Caco-2 (cell line): ENCODE measurements at regions not wholly inside any gene's neighbourhood (a gene's known extent, or its start where the extent isn't known, plus 50 kb on each side); places are given as distances from the start of the nearest gene placed in this dataset.
"Not testable (repeated sequence)": the region's sequence is repeated elsewhere in the genome, so short reads cannot be mapped to it uniquely, and the experiment has no call there.

Experiments used
- BruUV-seq: library from RNA; stranded (reverse); fragments of 400-500 nt; replicated peaks from 2 replicates; lab custom pipeline; 2021; lab: Mats Ljungman, UMichigan
- CTCF ChIA-PET: fragments of 300-600 bp; sonication (Branson Sonifier 250); formaldehyde crosslinking; loops from one replicate; lab custom pipeline; 2022; ENCODE audit warnings: antibody characterized with exemption; lab: Charles Lee
- POLR2A ChIA-PET: fragments of 300-600 bp; sonication (Branson Sonifier 250); formaldehyde crosslinking; loops from one replicate; lab custom pipeline; 2022; ENCODE audit warnings: antibody characterized with exemption; lab: Charles Lee
- DNase-seq, 2 experiments: peaks; one replicate each; pipeline versions ENCODE4 v3.0.0 to v3.0.0-alpha.2; 2020 to 2022
- H3K27me3 ChIP-seq: replicated peaks from 2 replicates; pipeline ENCODE4 v1.6.0; 2011; ENCODE audit warnings: low read length; ENCODE audit not compliant: control insufficient read depth, insufficient read depth
- H3K36me3 ChIP-seq: 2 replicates; pipeline ENCODE4 v1.5.1; 2011; ENCODE audit warnings: low read length; ENCODE audit not compliant: control insufficient read depth, insufficient read depth
- H3K4me1 ChIP-seq: fragments of 250-450 bp; sonication (Bioruptor Pico); 2 replicates; pipeline ENCODE4 v1.5.1; 2020; ENCODE audit warnings: mild to moderate bottlenecking
- H3K4me3 ChIP-seq: 2 replicates; pipeline ENCODE4 v1.5.1; 2011; ENCODE audit warnings: low read depth, mild to moderate bottlenecking, control low read depth, low read length
- H3K9me3 ChIP-seq: fragments of 250-450 bp; sonication (Bioruptor Pico); 2 replicates; pipeline ENCODE4 v1.5.1; 2020; ENCODE audit warnings: mild to moderate bottlenecking, moderate library complexity
- H3K27ac Mint-ChIP-seq: one replicate; pipeline ENCODE4 v1.8.0; 2022; ENCODE audit warnings: mixed read lengths; ENCODE audit not compliant: unreplicated experiment
- H3K27me3 Mint-ChIP-seq: one replicate; pipeline ENCODE4 v1.8.0; 2022; ENCODE audit warnings: mixed read lengths; ENCODE audit not compliant: insufficient read depth, unreplicated experiment
- H3K36me3 Mint-ChIP-seq: one replicate; pipeline ENCODE4 v1.8.0; 2022; ENCODE audit warnings: mild to moderate bottlenecking, mixed read lengths; ENCODE audit not compliant: insufficient read depth, unreplicated experiment
- H3K4me1 Mint-ChIP-seq: one replicate; pipeline ENCODE4 v1.8.0; 2022; ENCODE audit warnings: low read depth, mixed read lengths; ENCODE audit not compliant: unreplicated experiment
- H3K4me3 Mint-ChIP-seq: one replicate; pipeline ENCODE4 v1.8.0; 2022; ENCODE audit warnings: mild to moderate bottlenecking, moderate library complexity, mixed read lengths; ENCODE audit not compliant: unreplicated experiment
- H3K9me3 Mint-ChIP-seq: one replicate; pipeline ENCODE4 v1.8.0; 2022; ENCODE audit warnings: mixed read lengths; ENCODE audit not compliant: unreplicated experiment
- CTCF ChIP-seq, 2 experiments: fragments of 200-600 bp in 1 of 2; IDR thresholded peaks; 1 replicate in 1 of 2; 2 replicates in 1 of 2; pipeline versions ENCODE4 v1.5.1 to v1.8.0; 2011 to 2022; ENCODE audit warnings: antibody characterized with exemption in 1 of 2, control low read depth in 1 of 2, inconsistent platforms in 1 of 2, low read depth in 1 of 2, low read length in 1 of 2, mild to moderate bottlenecking in 1 of 2, moderate library complexity in 1 of 2; ENCODE audit not compliant: insufficient read depth in 1 of 2, severe bottlenecking in 1 of 2, unreplicated experiment in 1 of 2
- intact Hi-C: fragments of 100-400 bp; cut with micrococcal nuclease; formaldehyde crosslinking; loops from one replicate; pipeline ENCODE4 v1.10.0; 2022; ENCODE audit not compliant: unreplicated experiment

GRCh38 chr5:33206962-33207506 is 233.7 kb upstream of the TARS1 start:
- CTCF ChIA-PET = no interaction called here
- no peaks in the 10 kb centered on the region for H3K4me1 Mint-ChIP-seq

GRCh38 chr5:33209252-33209651 is 231.5 kb upstream of the TARS1 start:
- Histone ChIP-seq H3K4me3 (no peak overlapping the region), H3K9me3 (no peaks in the 10 kb centered on the region), H3K36me3 (no peaks in the 10 kb centered on the region), H3K27me3 (no peaks in the 10 kb centered on the region), H3K4me1 (no peaks in the 10 kb centered on the region)
- H3K36me3 Mint-ChIP-seq = no peaks in the 10 kb centered on the region
- no peak overlapping the region for H3K27ac Mint-ChIP-seq
- ChIA-PET CTCF (no interaction called here), POLR2A (no interaction called here)
- no peak for TF ChIP-seq CTCF (IDR thresholded peaks at IDR 0.05; ENCODE audit: insufficient read depth in 1 of 2, low read depth in 1 of 2, low read length in 1 of 2, severe bottlenecking in 1 of 2, unreplicated experiment in 1 of 2)
- H3K27me3 Mint-ChIP-seq = peaks cover 5% of the 10 kb centered on the region
- no peak for DNase-seq
- no peak overlapping the region for H3K4me3 Mint-ChIP-seq
- BruUV-seq = no TSS peak
- no peaks in the 10 kb centered on the region for H3K9me3 Mint-ChIP-seq
- no peaks in the 10 kb centered on the region for H3K4me1 Mint-ChIP-seq
- intact Hi-C loops = no loop called here

More at GRCh38 chr5:33206962-33207506, 233.7 kb upstream of the TARS1 start:
- no peak overlapping the region for H3K4me3 Mint-ChIP-seq
- H3K27ac Mint-ChIP-seq = no peak overlapping the region
- POLR2A ChIA-PET = interaction anchor here (0.7 kb wide), 1 partner anchor 114 kb away, joined by 3 read pairs; no protein-coding TSS in a partner anchor
- Histone ChIP-seq H3K27me3 (no peaks in the 10 kb centered on the region), H3K9me3 (no peaks in the 10 kb centered on the region), H3K4me3 (no peak overlapping the region), H3K36me3 (no peaks in the 10 kb centered on the region), H3K4me1 (no peaks in the 10 kb centered on the region)
- BruUV-seq = no TSS peak
- no peak for TF ChIP-seq CTCF (IDR thresholded peaks at IDR 0.05; ENCODE audit: insufficient read depth in 1 of 2, low read depth in 1 of 2, low read length in 1 of 2, severe bottlenecking in 1 of 2, unreplicated experiment in 1 of 2)
- H3K36me3 Mint-ChIP-seq = no peaks in the 10 kb centered on the region
- no peak for DNase-seq
- peaks cover 5% of the 10 kb centered on the region for H3K27me3 Mint-ChIP-seq
- intact Hi-C loops = no loop called here
- H3K9me3 Mint-ChIP-seq = no peaks in the 10 kb centered on the region

GRCh38 chr5:33210221-33210620 is 230.5 kb upstream of the TARS1 start:
- H3K4me3 Mint-ChIP-seq, POLR2A ChIA-PET, DNase-seq, H3K4me1 Mint-ChIP-seq, intact Hi-C loops, BruUV-seq, H3K4me1 ChIP-seq, H3K36me3 Mint-ChIP-seq, H3K27me3 Mint-ChIP-seq, H3K36me3 ChIP-seq, H3K27me3 ChIP-seq, CTCF ChIA-PET, H3K4me3 ChIP-seq, H3K9me3 ChIP-seq, H3K27ac Mint-ChIP-seq, H3K9me3 Mint-ChIP-seq: not testable (repeated sequence)
